PFSK-1 (cell line): ENCODE measurements at regions not wholly inside any gene's neighbourhood (a gene's known extent, or its start where the extent isn't known, plus 50 kb on each side); places are given as distances from the start of the nearest gene placed in this dataset.

Experiments used
- FOXP2 ChIP-seq: optimal IDR thresholded peaks from 2 replicates; pipeline ENCODE3; 2011; ENCODE audit warnings: borderline replicate concordance, control low read depth, inconsistent platforms; ENCODE audit not compliant: insufficient read depth; ENCODE audit errors: extremely low read length, extremely low read depth
- POLR2AphosphoS5 ChIP-seq: IDR thresholded peaks from 2 replicates; pipeline ENCODE4 v1.6.1; 2012; ENCODE audit warnings: low read depth, mild to moderate bottlenecking, control low read depth, low read length, moderate library complexity
- SIN3A ChIP-seq: IDR thresholded peaks from 2 replicates; pipeline ENCODE4 v1.6.1; 2012; ENCODE audit warnings: mild to moderate bottlenecking, low read length, moderate library complexity, borderline replicate concordance; ENCODE audit not compliant: insufficient read depth
- TAF1 ChIP-seq: IDR thresholded peaks from 2 replicates; pipeline ENCODE4 v1.6.1; 2012; ENCODE audit warnings: low read length, control low read depth, borderline replicate concordance; ENCODE audit not compliant: insufficient read depth
- TF ChIP-seq, protein P1 (sequence below), 2 experiments: IDR thresholded peaks; 2 replicates each; pipeline versions ENCODE4 v1.6.1 to v1.8.0; 2011 to 2012; ENCODE audit warnings: low read depth in 2 of 2, low read length in 2 of 2, control low read depth in 1 of 2, inconsistent platforms in 1 of 2, mild to moderate bottlenecking in 1 of 2, moderate library complexity in 1 of 2; ENCODE audit not compliant: insufficient read depth in 1 of 2

DNA sequence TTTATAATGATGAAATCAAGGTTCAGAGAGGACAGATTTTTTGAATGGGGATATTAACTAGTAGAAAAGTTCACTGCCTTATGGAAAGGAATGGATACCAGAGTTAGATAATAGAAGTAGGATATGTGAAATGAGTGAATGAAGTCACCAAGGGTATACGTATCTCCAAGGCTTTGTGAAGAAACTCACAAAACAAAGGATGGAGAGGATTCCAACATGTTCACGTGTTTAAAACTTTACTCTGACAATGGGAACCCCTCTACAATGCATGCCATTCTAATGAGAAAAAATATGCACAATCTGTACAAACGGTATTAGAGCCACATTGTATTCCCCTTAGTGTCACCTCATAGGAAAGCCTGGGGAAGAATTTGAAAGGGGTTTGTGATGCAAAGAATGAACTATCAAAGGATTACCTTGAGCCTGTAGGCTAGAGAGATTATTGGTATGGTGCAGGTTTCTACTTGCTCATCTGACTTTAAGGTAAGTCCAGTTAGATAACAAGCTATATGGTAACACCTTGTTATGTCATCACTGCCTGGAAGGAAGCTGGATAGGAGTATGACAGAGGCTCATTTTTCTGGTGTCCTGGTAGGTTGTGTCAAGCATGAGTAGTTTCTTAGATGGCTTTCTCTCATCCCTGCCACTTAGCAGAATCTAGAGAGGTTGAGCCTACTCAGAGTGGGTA, 250.3 kb upstream of the SEMA6A start:
- TF ChIP-seq FOXP2 (no peak), SIN3A (no peak), POLR2AphosphoS5 (no peak), TAF1 (no peak)
- TF ChIP-seq, protein P1, sequence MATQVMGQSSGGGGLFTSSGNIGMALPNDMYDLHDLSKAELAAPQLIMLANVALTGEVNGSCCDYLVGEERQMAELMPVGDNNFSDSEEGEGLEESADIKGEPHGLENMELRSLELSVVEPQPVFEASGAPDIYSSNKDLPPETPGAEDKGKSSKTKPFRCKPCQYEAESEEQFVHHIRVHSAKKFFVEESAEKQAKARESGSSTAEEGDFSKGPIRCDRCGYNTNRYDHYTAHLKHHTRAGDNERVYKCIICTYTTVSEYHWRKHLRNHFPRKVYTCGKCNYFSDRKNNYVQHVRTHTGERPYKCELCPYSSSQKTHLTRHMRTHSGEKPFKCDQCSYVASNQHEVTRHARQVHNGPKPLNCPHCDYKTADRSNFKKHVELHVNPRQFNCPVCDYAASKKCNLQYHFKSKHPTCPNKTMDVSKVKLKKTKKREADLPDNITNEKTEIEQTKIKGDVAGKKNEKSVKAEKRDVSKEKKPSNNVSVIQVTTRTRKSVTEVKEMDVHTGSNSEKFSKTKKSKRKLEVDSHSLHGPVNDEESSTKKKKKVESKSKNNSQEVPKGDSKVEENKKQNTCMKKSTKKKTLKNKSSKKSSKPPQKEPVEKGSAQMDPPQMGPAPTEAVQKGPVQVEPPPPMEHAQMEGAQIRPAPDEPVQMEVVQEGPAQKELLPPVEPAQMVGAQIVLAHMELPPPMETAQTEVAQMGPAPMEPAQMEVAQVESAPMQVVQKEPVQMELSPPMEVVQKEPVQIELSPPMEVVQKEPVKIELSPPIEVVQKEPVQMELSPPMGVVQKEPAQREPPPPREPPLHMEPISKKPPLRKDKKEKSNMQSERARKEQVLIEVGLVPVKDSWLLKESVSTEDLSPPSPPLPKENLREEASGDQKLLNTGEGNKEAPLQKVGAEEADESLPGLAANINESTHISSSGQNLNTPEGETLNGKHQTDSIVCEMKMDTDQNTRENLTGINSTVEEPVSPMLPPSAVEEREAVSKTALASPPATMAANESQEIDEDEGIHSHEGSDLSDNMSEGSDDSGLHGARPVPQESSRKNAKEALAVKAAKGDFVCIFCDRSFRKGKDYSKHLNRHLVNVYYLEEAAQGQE (IDR thresholded peaks at IDR 0.05; ENCODE audit: insufficient read depth in 1 of 2, low read depth in 2 of 2, low read length in 2 of 2), result no peak

DNA sequence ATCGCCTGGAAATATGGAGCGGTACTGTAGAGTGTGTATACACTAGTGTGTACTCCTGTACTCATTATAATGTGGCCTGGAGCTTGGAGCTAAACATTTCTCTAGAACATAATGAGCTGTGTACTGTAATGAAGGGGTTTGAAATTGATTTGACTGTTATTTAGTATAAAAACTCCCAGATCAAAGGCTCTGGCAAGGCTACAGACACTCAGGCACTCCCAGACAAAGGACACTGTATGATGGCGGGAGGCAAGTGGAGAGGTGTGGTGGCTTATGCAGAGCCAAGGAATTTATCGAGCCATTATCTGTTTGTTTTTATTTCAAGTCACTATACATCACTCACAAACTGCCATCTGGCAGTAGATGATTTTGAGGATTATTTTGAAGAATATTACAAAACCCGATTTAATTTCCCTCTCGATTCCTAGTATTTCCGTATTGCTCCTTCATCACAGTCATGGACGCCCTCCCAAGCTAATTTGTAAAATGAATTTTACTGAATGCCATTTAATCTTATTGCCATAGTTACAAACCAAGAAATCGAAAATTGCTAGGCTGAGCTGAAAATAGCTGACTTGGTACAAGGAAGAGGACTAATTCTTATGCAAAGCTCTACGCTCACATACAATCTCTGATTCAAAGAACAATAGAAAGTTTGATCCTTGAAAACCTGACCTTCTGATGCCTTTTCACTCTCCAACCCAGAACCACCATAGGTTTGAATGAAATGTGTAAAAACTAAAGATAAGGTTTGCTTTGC, 240.2 kb upstream of the SEMA6A start:
- TF ChIP-seq POLR2AphosphoS5 (no peak), FOXP2 (no peak), TAF1 (no peak), SIN3A (no peak)
- TF ChIP-seq, protein P1 (IDR thresholded peaks at IDR 0.05; ENCODE audit: insufficient read depth in 1 of 2, low read depth in 2 of 2, low read length in 2 of 2), result no peak

DNA sequence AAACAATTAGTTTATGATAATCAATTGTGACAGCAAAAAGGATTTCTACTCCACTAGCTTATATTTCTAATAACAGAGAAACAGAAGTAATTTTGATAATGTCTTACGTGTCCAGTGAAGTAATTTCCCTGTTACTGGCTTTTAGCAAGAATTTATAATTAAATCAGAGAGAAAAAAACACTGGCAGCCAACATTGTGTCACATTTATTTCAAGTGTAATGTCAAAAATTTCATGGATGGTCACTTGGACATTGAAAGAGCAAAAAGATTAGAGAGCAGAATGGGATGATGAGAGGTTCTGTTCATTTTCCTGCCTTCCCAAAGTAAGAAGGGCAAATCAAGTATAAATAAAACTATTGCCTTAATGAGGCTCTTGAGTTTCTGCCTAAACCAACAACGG, 239.3 kb upstream of the SEMA6A start:
- TF ChIP-seq, protein P1 (IDR thresholded peaks at IDR 0.05; ENCODE audit: insufficient read depth in 1 of 2, low read depth in 2 of 2, low read length in 2 of 2), result no peak
- TF ChIP-seq SIN3A (no peak), FOXP2 (no peak), TAF1 (no peak), POLR2AphosphoS5 (no peak)

DNA sequence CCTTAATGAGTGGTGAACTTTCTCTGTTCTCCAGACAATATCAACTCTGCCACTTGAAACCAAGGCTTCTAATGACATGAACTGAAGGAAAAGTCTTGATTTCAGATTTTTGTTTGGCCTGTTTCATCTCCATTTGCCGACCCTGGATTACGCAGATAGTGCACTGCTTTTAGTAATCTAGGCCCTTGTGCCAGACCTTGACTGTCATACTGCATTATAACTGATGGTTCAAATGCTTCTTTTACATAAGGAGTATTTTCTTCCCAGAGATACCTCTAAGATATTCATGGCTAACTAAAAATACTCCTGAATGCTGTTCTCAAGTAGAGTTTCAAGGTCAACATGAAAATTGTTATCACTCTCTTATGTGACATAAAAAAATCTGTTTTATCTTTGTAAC, 238.7 kb upstream of the SEMA6A start:
- TF ChIP-seq SIN3A (no peak), POLR2AphosphoS5 (no peak), TAF1 (no peak), FOXP2 (no peak)
- TF ChIP-seq, protein P1 (IDR thresholded peaks at IDR 0.05; ENCODE audit: insufficient read depth in 1 of 2, low read depth in 2 of 2, low read length in 2 of 2), result no peak

DNA sequence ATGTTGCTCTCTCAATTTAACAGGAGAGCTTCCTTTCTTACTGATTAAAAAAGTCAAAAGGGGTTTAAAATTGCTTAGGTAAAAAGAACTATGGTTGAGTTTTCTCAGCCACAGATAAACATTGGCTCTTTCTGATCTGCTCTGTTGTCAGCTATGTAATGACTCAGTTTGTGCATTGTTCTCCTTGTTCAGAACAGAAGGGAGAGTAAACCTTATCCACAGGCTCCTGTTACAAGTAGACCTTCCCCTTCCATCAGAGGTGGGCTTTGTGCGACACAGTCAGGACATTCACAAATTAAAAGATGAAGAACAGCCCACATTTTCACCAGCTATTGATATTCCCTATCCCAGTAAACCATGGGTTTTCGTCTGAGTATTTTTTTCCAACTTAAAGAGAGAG, 236.3 kb upstream of the SEMA6A start:
- TF ChIP-seq, protein P1 (IDR thresholded peaks at IDR 0.05; ENCODE audit: insufficient read depth in 1 of 2, low read depth in 2 of 2, low read length in 2 of 2), result no peak
- TF ChIP-seq POLR2AphosphoS5 (no peak), TAF1 (no peak)
